IMR-90 (cell line): ENCODE measurements at regions not wholly inside any gene's neighbourhood (a gene's known extent, or its start where the extent isn't known, plus 50 kb on each side); places are given as distances from the start of the nearest gene placed in this dataset.
A peak's percentile ranks its signal among the peaks of the same experiment; 100 is the strongest.

Source experiments
- ATAC-seq: fragments of 200-7000 bp; cut with Tn5 transposase; 2 replicates; pipeline ENCODE4 v1.9.1; 2020; ENCODE audit warnings: low read depth, mild to moderate bottlenecking, moderate library complexity
- BruUV-seq: library from RNA; stranded (reverse); fragments of 400-500 nt; replicated peaks from 2 replicates; lab custom pipeline; 2021; lab: Mats Ljungman, UMichigan
- CTCF ChIA-PET: fragments of 300-600 bp; formaldehyde crosslinking; extraction: SDS; loops from one replicate; lab custom pipeline; 2021; ENCODE audit warnings: antibody characterized with exemption; lab: Yijun Ruan, JAX
- POLR2A ChIA-PET: fragments of 300-600 bp; sonication (Branson Sonifier 250); formaldehyde crosslinking; loops from one replicate; lab custom pipeline; 2022; ENCODE audit warnings: antibody characterized with exemption; ENCODE audit not compliant: unreplicated experiment; lab: Charles Lee
- DNase-seq: peaks from one replicate; pipeline ENCODE4 v3.0.0; 2013
- H2AFZ ChIP-seq: replicated peaks from 2 replicates; pipeline ENCODE3; 2013; ENCODE audit warnings: low read length, mild to moderate bottlenecking; ENCODE audit not compliant: poor library complexity
- H2AK5ac ChIP-seq: 2 replicates; pipeline ENCODE4 v1.6.1; 2013; ENCODE audit warnings: low read depth, low read length, inconsistent platforms
- H2AK9ac ChIP-seq: replicated peaks from 2 replicates; pipeline ENCODE3; 2013; ENCODE audit warnings: mild to moderate bottlenecking, low read depth, low read length, moderate library complexity; ENCODE audit not compliant: poor library complexity
- H2BK120ac ChIP-seq: 2 replicates; pipeline ENCODE4 v1.6.1; 2013; ENCODE audit warnings: low read depth, low read length, inconsistent platforms
- H2BK15ac ChIP-seq: 3 replicates; pipeline ENCODE4 v1.6.1; 2013; ENCODE audit warnings: low read depth, low read length, inconsistent platforms
- H2BK20ac ChIP-seq: 2 replicates; pipeline ENCODE4 v1.6.1; 2013; ENCODE audit warnings: low read depth, mild to moderate bottlenecking, inconsistent platforms, low read length, moderate library complexity
- H2BK5ac ChIP-seq: 2 replicates; pipeline ENCODE4 v1.6.1; 2013; ENCODE audit warnings: mild to moderate bottlenecking, low read depth, low read length, inconsistent platforms; ENCODE audit not compliant: poor library complexity, severe bottlenecking
- H3K14ac ChIP-seq: replicated peaks from 2 replicates; pipeline ENCODE4 v1.6.1; 2013; ENCODE audit warnings: low read depth, low read length, inconsistent platforms
- H3K18ac ChIP-seq: 2 replicates; pipeline ENCODE4 v1.6.1; 2013; ENCODE audit warnings: low read depth, low read length, control low read depth
- H3K23ac ChIP-seq: 2 replicates; pipeline ENCODE4 v1.6.1; 2013; ENCODE audit warnings: low read depth, low read length, inconsistent platforms
- H3K27ac ChIP-seq: 2 replicates; pipeline ENCODE4 v1.5.1; 2013; ENCODE audit warnings: mild to moderate bottlenecking, control low read depth, low read length; ENCODE audit not compliant: insufficient read depth
- H3K27me3 ChIP-seq: 2 replicates; pipeline ENCODE4 v1.6.1; 2013; ENCODE audit warnings: low read length; ENCODE audit not compliant: control insufficient read depth, insufficient read depth
- H3K36me3 ChIP-seq: 2 replicates; pipeline ENCODE4 v1.6.1; 2013; ENCODE audit warnings: low read length, mixed read lengths; ENCODE audit not compliant: control insufficient read depth, insufficient read depth
- H3K4ac ChIP-seq: 2 replicates; pipeline ENCODE4 v1.6.1; 2013; ENCODE audit warnings: low read depth, low read length, inconsistent platforms
- H3K4me1 ChIP-seq: 2 replicates; pipeline ENCODE4 v1.6.1; 2013; ENCODE audit warnings: low read length, mixed read lengths; ENCODE audit not compliant: control insufficient read depth, insufficient read depth
- H3K4me2 ChIP-seq: 2 replicates; pipeline ENCODE4 v1.6.1; 2013; ENCODE audit warnings: low read depth, mild to moderate bottlenecking, control low read depth, low read length, moderate library complexity
- H3K4me3 ChIP-seq: 2 replicates; pipeline ENCODE4 v1.5.1; 2013; ENCODE audit warnings: low read depth, mild to moderate bottlenecking, control low read depth, low read length, moderate library complexity; ENCODE audit not compliant: insufficient read depth
- H3K56ac ChIP-seq: 2 replicates; pipeline ENCODE4 v1.6.1; 2013; ENCODE audit warnings: low read length, inconsistent platforms; ENCODE audit not compliant: insufficient read depth; ENCODE audit errors: extremely low read depth
- H3K79me1 ChIP-seq, 2 experiments: 2 replicates each; pipeline ENCODE4 v1.6.1; 2013; ENCODE audit warnings: low read length in 2 of 2, inconsistent platforms in 1 of 2, low read depth in 1 of 2
- H3K9ac ChIP-seq: 2 replicates; pipeline ENCODE4 v1.6.1; 2013; ENCODE audit warnings: low read depth, low read length, control low read depth
- H3K9me1 ChIP-seq: 2 replicates; pipeline ENCODE4 v1.6.1; 2013; ENCODE audit warnings: low read length, inconsistent platforms; ENCODE audit not compliant: insufficient read depth
- H3K9me3 ChIP-seq: 2 replicates; pipeline ENCODE4 v1.6.1; 2013; ENCODE audit warnings: low read length; ENCODE audit not compliant: control insufficient read depth, insufficient read depth
- H4K20me1 ChIP-seq: 2 replicates; pipeline ENCODE4 v1.6.1; 2013; ENCODE audit warnings: low read length, inconsistent platforms; ENCODE audit not compliant: insufficient read depth
- H4K5ac ChIP-seq: 2 replicates; pipeline ENCODE4 v1.6.1; 2013; ENCODE audit warnings: mild to moderate bottlenecking, low read depth, low read length, control low read depth
- H4K8ac ChIP-seq, 2 experiments: 2 replicates each; pipeline ENCODE4 v1.6.1; 2013; ENCODE audit warnings: low read depth in 2 of 2, low read length in 2 of 2, control low read depth in 1 of 2, inconsistent platforms in 1 of 2
- H4K91ac ChIP-seq: 2 replicates; pipeline ENCODE4 v1.6.1; 2013; ENCODE audit warnings: low read depth, low read length, inconsistent platforms; ENCODE audit not compliant: insufficient read depth
- CEBPB ChIP-seq: IDR thresholded peaks from 2 replicates; pipeline ENCODE4 v1.6.1; 2012; ENCODE audit warnings: low read depth, low read length, improper control_type of control experiment
- WGBS, 2 experiments: methylation state at CpG; one replicate each; pipeline versions ENCODE4 v1.1.5 to v1.1.7; 2013; ENCODE audit warnings: missing lambda C conversion rate in 2 of 2; ENCODE audit not compliant: insufficient read length in 1 of 2; ENCODE audit errors: extremely low coverage in 2 of 2; 5-methylcytosine and 5-hydroxymethylcytosine counted together
- dilution Hi-C: fragments of 300-500 bp; cut with HindIII; formaldehyde crosslinking; loops from one replicate; pipeline ENCODE4 v1.14.3; 2018; ENCODE audit warnings: low sequenced_read_pairs; ENCODE audit not compliant: unreplicated experiment
- in situ Hi-C: fragments of 300-500 bp; cut with MboI; formaldehyde crosslinking; loops from 3 replicates; pipeline ENCODE4 v1.14.3; 2019; ENCODE audit warnings: low sequenced_read_pairs, inconsistent platforms, mixed read lengths
- intact Hi-C: fragments of 100-400 bp; cut with micrococcal nuclease; formaldehyde crosslinking; loops from 2 replicates; pipeline ENCODE4 v1.10.0; 2022
- TF ChIP-seq, protein P1 (sequence below): conservative IDR thresholded peaks from 2 replicates; pipeline ENCODE4 v1.5.1; 2012; ENCODE audit warnings: mild to moderate bottlenecking, low read depth, low read length, improper control_type of control experiment

DNA sequence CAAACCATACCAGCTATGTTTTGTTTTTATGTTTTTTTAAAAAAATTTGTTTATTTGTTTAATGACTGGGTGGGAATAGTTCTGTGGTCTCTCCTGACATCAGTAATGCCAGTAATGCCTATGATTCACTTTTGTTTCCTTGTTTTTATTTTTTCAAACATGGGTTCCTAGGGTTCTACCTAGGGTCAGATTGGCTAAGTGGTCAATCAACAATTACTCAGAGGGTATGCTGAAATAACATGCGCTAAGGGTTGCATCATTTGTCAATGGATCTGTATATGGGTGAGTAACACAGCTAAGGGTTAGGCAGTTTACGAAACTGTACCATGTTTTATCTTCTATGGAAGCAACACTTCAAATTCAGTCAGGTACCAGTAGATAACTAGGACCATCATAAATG is 583.8 kb upstream of the GJE1 start:
- H4K8ac ChIP-seq: no peak overlapping the region
- in situ Hi-C loops (no loop called here), dilution Hi-C loops (no loop called here), intact Hi-C loops (no loop called here)
- ATAC-seq (no peak), DNase-seq (no peak)
- ChIA-PET CTCF (interaction anchor here (1.0 kb wide), 1 partner anchor 13 kb away, joined by 3 read pairs; no protein-coding TSS in a partner anchor), POLR2A (no interaction called here)
- no peak overlapping the region for H3K14ac ChIP-seq
- BruUV-seq: no TSS peak
- no peaks in the 10 kb centered on the region for H3K27me3 ChIP-seq
- H3K18ac ChIP-seq: no peak overlapping the region; the same call in 1 of the 2 replicates
- H4K5ac ChIP-seq: no peak overlapping the region
- TF ChIP-seq, protein P1, sequence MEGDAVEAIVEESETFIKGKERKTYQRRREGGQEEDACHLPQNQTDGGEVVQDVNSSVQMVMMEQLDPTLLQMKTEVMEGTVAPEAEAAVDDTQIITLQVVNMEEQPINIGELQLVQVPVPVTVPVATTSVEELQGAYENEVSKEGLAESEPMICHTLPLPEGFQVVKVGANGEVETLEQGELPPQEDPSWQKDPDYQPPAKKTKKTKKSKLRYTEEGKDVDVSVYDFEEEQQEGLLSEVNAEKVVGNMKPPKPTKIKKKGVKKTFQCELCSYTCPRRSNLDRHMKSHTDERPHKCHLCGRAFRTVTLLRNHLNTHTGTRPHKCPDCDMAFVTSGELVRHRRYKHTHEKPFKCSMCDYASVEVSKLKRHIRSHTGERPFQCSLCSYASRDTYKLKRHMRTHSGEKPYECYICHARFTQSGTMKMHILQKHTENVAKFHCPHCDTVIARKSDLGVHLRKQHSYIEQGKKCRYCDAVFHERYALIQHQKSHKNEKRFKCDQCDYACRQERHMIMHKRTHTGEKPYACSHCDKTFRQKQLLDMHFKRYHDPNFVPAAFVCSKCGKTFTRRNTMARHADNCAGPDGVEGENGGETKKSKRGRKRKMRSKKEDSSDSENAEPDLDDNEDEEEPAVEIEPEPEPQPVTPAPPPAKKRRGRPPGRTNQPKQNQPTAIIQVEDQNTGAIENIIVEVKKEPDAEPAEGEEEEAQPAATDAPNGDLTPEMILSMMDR: no peak
- TF ChIP-seq CEBPB: peak; percentile 73
- H2AK5ac ChIP-seq: peak overlapping the region; percentile 15; the same call in 1 of the 2 replicates
- no peaks in the 10 kb centered on the region; the same call in 1 of the 2 replicates for H3K4me1 ChIP-seq
- no peak overlapping the region for H4K91ac ChIP-seq
- WGBS, 2 experiments: no CpG with 5 or more reads among the region's 2 CpGs
- H3K56ac ChIP-seq: no peak overlapping the region
- no peak overlapping the region for H2BK15ac ChIP-seq
- H3K79me1 ChIP-seq: no peaks in the 10 kb centered on the region
- H2BK20ac ChIP-seq: no peak overlapping the region
- peaks cover 2% of the 10 kb centered on the region; the same call in 1 of the 2 replicates for H3K9me3 ChIP-seq
- no peaks in the 10 kb centered on the region for H3K9me1 ChIP-seq
- H3K23ac ChIP-seq: no peak overlapping the region
- no peak overlapping the region for H3K4me2 ChIP-seq
- no peak overlapping the region for H3K27ac ChIP-seq
- H2AFZ ChIP-seq: no peak overlapping the region
- H3K4me3 ChIP-seq: no peak overlapping the region
- no peak overlapping the region for H3K4ac ChIP-seq
- H2AK9ac ChIP-seq: no peak overlapping the region
- H3K36me3 ChIP-seq: no peaks in the 10 kb centered on the region
- H2BK5ac ChIP-seq: no peak overlapping the region
- 0 out of 2 replicates have a peak overlapping the region, but pooled peaks have one; percentile 1 for H2BK120ac ChIP-seq
- no peaks in the 10 kb centered on the region for H4K20me1 ChIP-seq
- no peak overlapping the region for H3K9ac ChIP-seq
